Muscle layer of duodenum (tissue), 2 donors: ENCODE measurements at regions not wholly inside any gene's neighbourhood (a gene's known extent, or its start where the extent isn't known, plus 50 kb on each side); places are given as distances from the start of the nearest gene placed in this dataset.

Source experiments
- H3K27ac ChIP-seq: one replicate; pipeline ENCODE4 v1.7.0; 2013; ENCODE audit warnings: mild to moderate bottlenecking, low read length
- H3K27me3 ChIP-seq: one replicate; pipeline ENCODE4 v1.7.0; 2013; ENCODE audit warnings: low read depth, mild to moderate bottlenecking, control low read depth, low read length
- H3K36me3 ChIP-seq, 2 donors: one replicate each; pipeline ENCODE4 v1.7.0; 2013; ENCODE audit warnings: low read length in 2 of 2, control low read depth in 1 of 2, mild to moderate bottlenecking in 1 of 2; ENCODE audit not compliant: insufficient read depth in 2 of 2, control insufficient read depth in 1 of 2
- H3K4me1 ChIP-seq, 2 donors: one replicate each; pipeline ENCODE4 v1.7.0; 2013; ENCODE audit warnings: low read length in 2 of 2, mild to moderate bottlenecking in 2 of 2, control low read depth in 1 of 2, moderate library complexity in 1 of 2; ENCODE audit not compliant: insufficient read depth in 2 of 2, control insufficient read depth in 1 of 2
- H3K4me3 ChIP-seq, 2 donors: one replicate each; pipeline ENCODE4 v1.7.0; 2013; ENCODE audit warnings: low read length in 2 of 2, low read depth in 1 of 2, mild to moderate bottlenecking in 1 of 2
- H3K9me3 ChIP-seq, 2 donors: one replicate each; pipeline ENCODE4 v1.7.0; 2013; ENCODE audit warnings: low read length in 2 of 2, control low read depth in 1 of 2, mild to moderate bottlenecking in 1 of 2; ENCODE audit not compliant: control insufficient read depth in 1 of 2
- donor health status: healthy.

DNA sequence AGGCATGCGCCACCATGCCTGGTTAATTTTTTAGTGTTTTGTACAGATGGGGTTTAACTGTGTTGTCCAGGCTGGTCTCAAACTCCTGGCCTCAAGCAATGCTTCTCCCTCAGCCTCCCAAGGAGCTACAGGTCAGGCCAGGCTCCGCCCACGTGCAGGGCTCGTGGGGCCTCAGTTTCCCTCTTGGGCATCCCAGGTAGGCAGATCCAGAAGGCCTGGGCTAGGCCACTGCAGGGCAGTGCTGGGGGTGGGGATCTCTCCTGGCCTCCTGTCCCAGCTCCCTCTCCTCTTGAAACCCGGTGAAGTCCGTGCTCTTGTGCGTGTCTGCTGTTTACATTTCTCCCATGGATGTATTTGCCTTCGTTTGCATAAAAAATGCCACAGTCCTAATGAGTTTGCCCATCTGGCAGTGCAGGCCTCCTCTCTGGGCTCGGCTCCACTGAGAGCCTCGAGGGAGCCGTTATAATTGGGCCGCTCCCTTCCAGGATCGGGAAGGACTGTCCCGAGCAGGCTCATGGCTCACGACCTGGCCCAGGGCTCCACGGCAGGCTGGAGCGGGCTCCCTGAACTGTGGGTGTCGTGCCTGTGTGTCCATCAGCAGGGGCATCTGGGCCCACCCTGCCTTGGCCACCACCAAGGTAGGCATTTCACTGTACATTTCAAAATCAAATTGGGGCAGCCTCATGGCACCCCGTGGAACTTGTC is 52.6 kb upstream of the RUFY1 start:
- no peak overlapping the region for H3K4me3 ChIP-seq
- no peak overlapping the region for H3K27ac ChIP-seq
- H3K27me3 ChIP-seq: no peaks in the 10 kb centered on the region

DNA sequence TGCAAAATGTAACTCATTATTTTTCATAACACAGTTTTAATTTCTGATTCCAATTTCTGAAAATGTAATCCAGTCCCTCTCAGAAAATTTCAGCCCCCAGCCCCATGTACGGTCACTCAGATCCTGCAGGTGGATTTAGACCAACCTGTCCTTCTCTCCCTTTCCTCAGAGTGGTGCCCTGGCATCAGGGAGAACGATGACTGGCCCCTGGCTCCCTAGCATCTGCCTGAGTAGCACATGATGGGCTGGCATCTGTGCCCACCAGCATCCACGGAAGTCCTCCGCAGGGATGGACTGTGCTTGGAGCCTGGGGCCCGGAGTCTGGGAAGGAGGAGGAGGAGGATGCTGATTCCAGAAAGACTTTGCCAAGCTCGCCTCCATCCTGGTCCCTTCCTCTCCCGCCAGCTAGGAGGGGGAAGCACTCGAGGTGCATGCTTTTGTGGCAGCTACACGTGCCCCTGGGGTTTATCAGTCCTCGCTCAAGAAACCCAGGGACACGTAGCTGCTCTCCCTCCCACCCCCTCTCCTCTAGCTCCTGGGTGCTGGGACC is 54.4 kb upstream of the RUFY1 start:
- no peaks in the 10 kb centered on the region for H3K27me3 ChIP-seq
- H3K9me3 ChIP-seq: no peaks in the 10 kb centered on the region
- no peaks in the 10 kb centered on the region for H3K4me1 ChIP-seq
- no peaks in the 10 kb centered on the region for H3K36me3 ChIP-seq
- H3K27ac ChIP-seq: no peak overlapping the region
- H3K4me3 ChIP-seq: no peak overlapping the region

More for the DNA sequence above, 52.6 kb upstream of the RUFY1 start:
- Histone ChIP-seq H3K36me3 (no peaks in the 10 kb centered on the region), H3K4me1 (no peaks in the 10 kb centered on the region), H3K9me3 (no peaks in the 10 kb centered on the region)

DNA sequence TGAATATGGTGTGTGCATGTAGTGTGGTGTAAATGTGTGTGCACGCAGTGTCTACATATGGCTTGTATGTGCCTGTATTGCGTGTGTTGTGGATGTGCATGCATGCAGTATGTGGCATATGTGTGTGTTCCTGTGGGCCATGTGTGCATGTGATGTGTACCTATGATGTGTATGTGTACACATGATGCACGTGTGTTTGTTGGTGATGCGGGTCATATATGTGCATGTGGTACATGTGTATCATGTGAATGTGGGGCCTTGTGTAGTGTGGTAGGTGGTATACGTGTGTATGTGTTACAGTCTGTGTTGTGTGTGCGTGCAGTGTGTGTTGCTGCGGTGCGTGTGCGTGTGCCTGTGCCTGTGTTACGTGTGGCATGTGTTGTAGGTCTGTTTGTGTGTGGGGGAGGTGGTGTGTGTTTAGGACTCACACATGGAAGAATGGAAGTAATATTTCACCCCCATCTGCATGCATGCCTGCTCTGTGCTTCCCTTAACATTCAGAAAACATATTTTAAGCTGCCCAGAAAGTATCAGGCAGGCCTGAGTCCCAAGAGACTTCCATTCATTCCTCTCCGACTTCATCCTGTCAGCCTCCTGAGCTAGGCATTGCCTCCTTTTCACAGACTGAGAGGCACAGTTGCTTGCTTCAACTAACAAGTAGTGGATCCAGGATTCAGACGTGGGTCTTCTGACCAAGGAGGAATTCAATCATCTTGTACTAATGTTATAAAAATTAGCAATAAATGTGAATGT is 55.4 kb upstream of the RUFY1 start:
- H3K9me3 ChIP-seq: no peaks in the 10 kb centered on the region
- H3K4me3 ChIP-seq: no peak overlapping the region
- no peak overlapping the region for H3K27ac ChIP-seq
- no peaks in the 10 kb centered on the region for H3K27me3 ChIP-seq
- H3K36me3 ChIP-seq: no peaks in the 10 kb centered on the region
- H3K4me1 ChIP-seq: no peaks in the 10 kb centered on the region

DNA sequence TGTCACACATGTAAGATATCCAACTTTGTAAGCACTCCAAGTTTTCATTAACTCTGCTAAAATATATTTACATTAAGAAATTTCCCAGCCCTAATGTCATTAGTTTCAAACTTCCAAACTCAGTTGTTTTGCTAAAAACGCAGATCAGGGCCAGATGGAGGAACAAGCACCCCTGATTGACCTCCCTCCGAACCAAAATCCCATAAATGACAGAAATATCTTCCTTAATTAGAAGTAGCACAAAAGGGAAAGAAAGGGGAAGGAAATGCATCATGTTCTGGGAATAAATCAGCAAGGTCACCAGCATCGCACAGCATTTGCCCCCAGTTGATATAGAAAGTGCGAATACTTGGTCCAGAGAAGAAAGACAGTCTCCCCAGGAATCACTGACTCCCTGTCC is 61.4 kb upstream of the RUFY1 start:
- H3K4me3 ChIP-seq: no peak overlapping the region
- H3K36me3 ChIP-seq: no peaks in the 10 kb centered on the region
- no peaks in the 10 kb centered on the region for H3K9me3 ChIP-seq
- no peak overlapping the region for H3K27ac ChIP-seq
- no peaks in the 10 kb centered on the region for H3K4me1 ChIP-seq
- H3K27me3 ChIP-seq: no peaks in the 10 kb centered on the region

DNA sequence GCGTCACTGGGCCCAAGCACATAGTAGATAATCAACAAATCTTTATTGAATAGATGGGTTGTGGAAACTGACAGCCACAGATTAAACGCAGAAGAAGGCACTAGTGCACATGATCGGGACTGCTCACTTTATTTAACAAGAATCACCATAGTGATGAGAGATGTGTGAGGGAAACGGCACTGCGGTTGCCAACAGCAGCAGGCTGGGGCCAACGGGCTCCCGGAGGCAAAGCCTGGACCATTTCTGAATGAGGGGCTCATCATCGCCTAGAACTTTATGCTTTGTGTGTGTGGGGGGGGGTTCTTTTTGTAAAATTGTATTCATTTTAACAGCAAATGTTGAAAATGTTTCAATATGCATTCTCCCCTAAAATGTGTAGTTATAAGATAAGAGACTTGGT is 61.9 kb upstream of the RUFY1 start:
- no peak overlapping the region for H3K4me3 ChIP-seq
- H3K9me3 ChIP-seq: no peaks in the 10 kb centered on the region
- H3K27ac ChIP-seq: no peak overlapping the region
- no peaks in the 10 kb centered on the region for H3K4me1 ChIP-seq
- H3K27me3 ChIP-seq: no peaks in the 10 kb centered on the region
- no peaks in the 10 kb centered on the region for H3K36me3 ChIP-seq

DNA sequence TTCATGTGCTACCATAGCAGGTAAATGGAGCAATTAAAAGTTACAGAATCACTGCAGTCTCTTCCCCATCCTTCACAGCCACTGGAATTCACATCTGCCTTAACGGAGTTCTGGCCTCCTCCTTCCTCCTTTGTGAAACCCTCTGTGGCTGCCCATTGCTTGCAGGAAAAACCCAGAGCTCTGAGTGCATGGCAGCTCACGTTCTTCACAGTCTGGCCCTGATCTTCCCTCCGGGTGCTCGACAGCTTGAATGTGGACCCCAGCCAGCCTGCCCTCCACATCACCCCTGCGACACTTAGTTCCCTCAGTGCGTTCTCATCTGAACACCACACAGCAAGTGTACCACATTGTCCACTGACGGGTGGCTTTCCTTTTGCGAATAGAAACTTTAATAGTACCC is 63.2 kb upstream of the RUFY1 start:
- H3K27ac ChIP-seq: no peak overlapping the region
- H3K9me3 ChIP-seq: no peaks in the 10 kb centered on the region
- no peaks in the 10 kb centered on the region for H3K36me3 ChIP-seq
- H3K4me3 ChIP-seq: no peak overlapping the region
- H3K27me3 ChIP-seq: no peaks in the 10 kb centered on the region
- H3K4me1 ChIP-seq: no peaks in the 10 kb centered on the region

DNA sequence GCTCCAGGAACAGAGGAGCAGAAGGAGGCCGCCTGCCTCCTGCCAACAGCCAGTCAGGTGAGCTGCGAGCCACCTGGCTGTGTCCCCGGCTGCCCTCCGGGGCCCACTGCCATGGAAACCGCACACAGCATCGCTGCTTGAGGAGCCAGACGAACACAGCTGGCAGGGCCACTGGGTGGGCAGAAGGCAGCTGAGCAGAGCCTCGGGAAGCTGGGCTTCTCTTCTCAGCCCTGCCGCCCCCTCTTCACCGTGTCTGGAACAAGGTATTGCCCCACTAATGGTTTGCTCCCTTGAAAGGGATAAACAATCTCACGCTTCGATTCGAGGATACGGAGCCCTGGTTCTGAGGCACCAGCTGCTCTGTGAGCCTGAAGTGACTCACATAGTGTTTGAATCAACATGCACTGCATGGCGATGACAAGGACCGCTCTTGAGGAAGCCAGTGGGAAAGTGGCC is 63.7 kb upstream of the RUFY1 start:
- Histone ChIP-seq H3K27ac (no peak overlapping the region), H3K27me3 (no peaks in the 10 kb centered on the region), H3K9me3 (no peaks in the 10 kb centered on the region)

DNA sequence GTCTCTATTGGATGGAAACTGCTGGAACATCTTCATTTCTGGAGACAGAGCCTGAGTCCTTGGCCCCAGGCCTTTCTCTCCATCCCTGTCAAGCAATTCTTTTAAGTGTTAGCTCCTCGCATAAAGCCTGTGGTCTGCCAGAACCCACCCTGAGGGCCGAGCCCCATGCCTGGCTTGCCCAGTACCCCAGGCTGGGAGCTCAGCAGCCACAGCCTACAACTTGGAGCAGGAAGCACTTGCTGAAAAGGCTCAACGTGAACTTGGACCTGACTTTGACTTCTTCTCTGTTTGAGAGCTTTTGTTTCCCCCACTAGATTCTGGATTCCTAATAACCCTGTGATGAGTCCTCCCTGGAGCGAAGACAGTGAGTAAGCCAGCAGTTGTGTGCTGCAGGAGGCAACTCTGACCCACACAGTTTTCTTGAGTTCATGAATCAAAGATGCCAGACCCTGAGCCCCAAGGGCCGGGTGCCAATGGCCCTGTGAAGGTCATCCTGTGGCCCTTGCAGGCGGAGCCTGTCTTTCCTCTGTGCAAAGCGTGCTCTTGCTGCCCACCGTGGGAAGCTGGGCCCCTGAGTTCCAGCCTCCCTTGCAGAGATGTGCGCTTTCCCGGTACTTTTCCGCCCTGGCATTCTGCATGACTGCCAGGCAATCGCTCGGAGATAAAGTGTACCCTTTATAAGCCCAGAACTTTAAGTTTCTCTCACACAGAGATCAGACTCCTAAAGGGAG is 64.3 kb upstream of the RUFY1 start:
- H3K36me3 ChIP-seq: no peaks in the 10 kb centered on the region
- no peak overlapping the region for H3K4me3 ChIP-seq
- no peaks in the 10 kb centered on the region for H3K4me1 ChIP-seq
- no peaks in the 10 kb centered on the region for H3K27me3 ChIP-seq
- H3K27ac ChIP-seq: no peak overlapping the region
- no peaks in the 10 kb centered on the region for H3K9me3 ChIP-seq

More for the DNA sequence above, 63.7 kb upstream of the RUFY1 start:
- Histone ChIP-seq H3K4me3 (no peak overlapping the region), H3K36me3 (no peaks in the 10 kb centered on the region), H3K4me1 (no peaks in the 10 kb centered on the region)

DNA sequence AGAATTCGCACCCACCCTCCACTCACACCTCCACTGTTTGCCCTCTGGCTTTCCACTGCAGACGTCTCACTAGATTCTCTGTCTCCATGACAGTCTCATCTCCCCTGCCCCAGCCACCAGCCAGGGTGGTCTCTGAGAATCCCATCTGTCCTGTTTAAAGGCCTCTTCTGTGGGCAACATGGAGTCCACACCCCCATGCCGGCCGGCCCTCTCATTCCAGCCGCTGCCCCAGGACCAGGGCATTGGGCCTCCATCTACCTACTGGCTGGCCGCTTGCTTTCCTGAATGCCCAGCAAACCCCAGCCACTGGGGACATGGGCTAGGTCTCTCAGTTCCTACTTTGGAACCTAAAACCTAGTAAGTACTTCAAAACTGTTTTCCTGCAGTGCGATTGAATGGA is 65.6 kb upstream of the RUFY1 start:
- Histone ChIP-seq H3K4me3 (no peak overlapping the region), H3K27me3 (no peaks in the 10 kb centered on the region), H3K9me3 (no peaks in the 10 kb centered on the region), H3K36me3 (no peaks in the 10 kb centered on the region), H3K4me1 (no peaks in the 10 kb centered on the region), H3K27ac (no peak overlapping the region)

DNA sequence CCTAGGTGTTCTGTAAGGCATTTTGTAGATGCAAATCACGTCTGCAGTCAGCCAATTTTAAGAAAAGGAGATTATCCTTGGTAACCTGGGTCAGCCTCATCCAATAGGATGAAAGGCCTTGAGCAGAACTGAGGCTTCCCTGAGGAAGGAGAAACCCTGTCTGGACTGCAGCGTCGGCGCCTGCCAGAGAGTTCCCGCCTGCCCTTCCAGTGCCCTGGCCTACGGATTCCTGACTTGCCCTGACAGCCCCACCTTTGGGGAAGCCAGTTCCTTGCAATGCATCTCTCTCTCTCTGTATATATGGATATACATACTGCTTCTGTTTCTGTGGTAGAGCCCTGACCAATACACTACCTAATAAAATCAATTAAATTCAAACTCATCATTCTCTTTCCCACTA is 66.2 kb upstream of the RUFY1 start:
- Histone ChIP-seq H3K27me3 (no peaks in the 10 kb centered on the region), H3K9me3 (no peaks in the 10 kb centered on the region), H3K27ac (no peak overlapping the region), H3K4me3 (no peak overlapping the region), H3K4me1 (no peaks in the 10 kb centered on the region), H3K36me3 (no peaks in the 10 kb centered on the region)

DNA sequence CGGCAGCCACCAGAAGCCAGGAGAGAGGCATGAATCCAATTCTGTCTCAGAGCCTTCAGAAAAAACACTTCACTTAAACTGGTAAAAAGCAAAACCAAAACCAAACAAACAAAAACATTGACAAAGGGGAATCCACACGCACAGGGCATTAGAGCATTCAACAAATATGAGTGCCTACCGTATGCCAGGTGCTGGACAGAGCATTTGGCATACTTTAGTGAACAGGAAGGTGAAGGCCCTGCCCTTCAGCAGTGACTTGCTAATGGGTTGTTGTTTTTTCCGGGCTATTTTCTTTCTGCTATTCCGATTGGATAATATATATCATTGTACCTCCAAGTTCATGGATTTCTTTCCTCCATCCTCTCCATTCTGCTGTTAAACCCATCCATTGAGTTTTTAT is 71.7 kb upstream of the RUFY1 start:
- Histone ChIP-seq H3K27me3 (no peaks in the 10 kb centered on the region), H3K27ac (no peak overlapping the region), H3K4me1 (no peaks in the 10 kb centered on the region), H3K36me3 (no peaks in the 10 kb centered on the region), H3K4me3 (no peak overlapping the region), H3K9me3 (no peaks in the 10 kb centered on the region)
